ENCODE measurements at regions not wholly inside any gene's neighbourhood (a gene's known extent, or its start where the extent isn't known, plus 50 kb on each side); places are given as distances from the start of the nearest gene placed in this dataset.

DNA sequence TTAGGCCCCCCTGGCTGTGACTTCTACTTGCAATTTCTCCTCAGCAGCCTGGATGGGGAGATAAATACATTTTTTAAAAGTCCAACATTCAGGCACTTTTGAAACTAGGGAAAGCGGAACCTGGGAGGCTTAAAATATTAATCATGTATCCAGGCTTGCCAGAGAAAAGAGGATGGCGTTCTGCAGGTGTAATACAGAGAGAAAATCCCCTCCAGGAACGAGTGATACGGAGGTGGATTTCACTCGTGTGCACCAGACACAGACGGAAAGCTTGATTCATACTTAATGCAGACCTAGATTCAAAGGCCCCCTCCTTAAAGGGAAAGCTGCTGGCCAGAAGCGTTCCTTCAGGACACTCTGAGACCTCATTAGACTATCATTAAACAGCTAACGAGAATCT is 354.0 kb upstream of the BOD1L1 start:
- TF ChIP-seq CTCF (conservative IDR thresholded peaks at IDR 0.05): no peak
- Histone ChIP-seq H2BK20ac (ENCODE audit: low read depth, low read length, poor library complexity, severe bottlenecking) (no peak overlapping the region), H4K91ac (ENCODE audit: insufficient read length, low read depth, low read length) (no peak overlapping the region), H3K79me1 (ENCODE audit: insufficient read depth, low read depth, low read length, poor library complexity, severe bottlenecking) (no peaks in the 10 kb centered on the region), H2BK12ac (ENCODE audit: insufficient read length, low read depth, low read length) (no peak overlapping the region), H3K79me2 (ENCODE audit: insufficient read depth, low read length) (no peaks in the 10 kb centered on the region), H2BK15ac (ENCODE audit: low read depth, low read length) (no peak overlapping the region), H3K56ac (ENCODE audit: insufficient read length, low read depth, low read length) (no peak overlapping the region), H3K23ac (ENCODE audit: insufficient read length, low read depth, low read length) (no peak overlapping the region), H3K23me2 (ENCODE audit: insufficient read length, low read depth, low read length, poor library complexity, severe bottlenecking) (no peaks in the 10 kb centered on the region), H4K8ac (replicated peaks; ENCODE audit: insufficient read length, low read depth, low read length) (no peak overlapping the region), H3K9ac (ENCODE audit: extremely low read depth, insufficient read length, low read length) (no peak overlapping the region), H2BK5ac (ENCODE audit: insufficient read length, low read length) (no peak overlapping the region), H3K18ac (ENCODE audit: insufficient read length, low read depth, low read length) (no peak overlapping the region), H3K4me2 (ENCODE audit: insufficient read depth, insufficient read length, low read length) (no peak overlapping the region), H3K4ac (ENCODE audit: low read depth, low read length) (no peak overlapping the region), H3K27ac (ENCODE audit: insufficient read length, low read depth, low read length) (no peak overlapping the region), H2AFZ (ENCODE audit: low read length) (no peak overlapping the region), H3T11ph (ENCODE audit: low read length) (no peak overlapping the region), H2AK5ac (ENCODE audit: insufficient read length, low read length) (no peak overlapping the region), H4K20me1 (ENCODE audit: control insufficient read depth, insufficient read depth, insufficient read length) (no peaks in the 10 kb centered on the region), H3K14ac (ENCODE audit: insufficient read depth, low read length) (no peak overlapping the region), H3K9me3 (ENCODE audit: control insufficient read depth, low read depth, low read length) (no peaks in the 10 kb centered on the region), H3K4me1 (ENCODE audit: insufficient read depth, low read length) (no peaks in the 10 kb centered on the region), H4K5ac (ENCODE audit: insufficient read length, low read depth, low read length) (no peak overlapping the region), H2BK120ac (ENCODE audit: low read depth, low read length, poor library complexity, severe bottlenecking) (no peak overlapping the region), H3K27me3 (ENCODE audit: insufficient read depth, low read length) (no peaks in the 10 kb centered on the region)
- H3K27me3 Mint-ChIP-seq (ENCODE audit: low read depth): no peaks in the 10 kb centered on the region
- H3K4me1 Mint-ChIP-seq: peaks cover 0 to 3% of the 10 kb centered on the region in 2 experiments; a peak in 1 of 4 replicates
- H3K4me3 Mint-ChIP-seq: no peak overlapping the region
- no peaks in the 10 kb centered on the region for H3K9me3 Mint-ChIP-seq
- no CpG with 5 or more reads among the region's 8 CpGs for WGBS (ENCODE audit: extremely low coverage, insufficient read length, low lambda C conversion rate)
- no peaks in the 10 kb centered on the region; a peak in 1 of 7 replicates for H3K36me3 Mint-ChIP-seq (ENCODE audit: insufficient read depth in 1 of 3, low read depth in 3 of 3)
- no peak overlapping the region for H3K27ac Mint-ChIP-seq
- DNase-seq: no peak

Data from H9 (cell line).